HG02840 (cell line): ENCODE measurements at regions not wholly inside any gene's neighbourhood (a gene's known extent, or its start where the extent isn't known, plus 50 kb on each side); places are given as distances from the start of the nearest gene placed in this dataset.
"Not testable (repeated sequence)": the region's sequence is repeated elsewhere in the genome, so short reads cannot be mapped to it uniquely, and the experiment has no call there.

Source experiments
- ATAC-seq: cut with Tn5 transposase; IDR thresholded peaks from one replicate; pipeline ENCODE4 v1.9.1; 2021; ENCODE audit warnings: mild to moderate bottlenecking, moderate library complexity, moderate number of reproducible peaks; ENCODE audit not compliant: unreplicated experiment, low FRiP score

DNA sequence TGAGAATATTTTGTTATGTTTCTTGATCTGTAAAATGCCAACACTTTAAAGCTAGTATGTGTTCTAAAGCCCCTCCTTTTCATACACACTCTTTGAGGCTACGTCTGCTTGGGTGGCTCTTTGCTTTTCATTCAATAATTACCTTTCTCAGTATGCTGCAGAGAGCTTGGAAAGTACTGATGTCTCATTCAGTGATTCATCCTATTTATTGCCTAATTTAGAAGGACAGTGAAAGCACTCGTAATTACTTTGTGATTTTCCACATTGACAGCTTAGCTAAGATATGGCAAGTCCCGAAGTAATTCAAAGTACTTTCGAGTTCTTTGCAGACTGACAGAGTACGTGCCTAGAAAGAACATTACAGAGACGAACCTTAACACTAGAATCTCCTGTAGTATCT, 57.2 kb downstream of the BMP15 start:
- no peak for ATAC-seq

- ATAC-seq: not testable (repeated sequence)
Observed at GRCh38 chrX:50968871-50969635, 58.5 kb downstream of the BMP15 start.

DNA sequence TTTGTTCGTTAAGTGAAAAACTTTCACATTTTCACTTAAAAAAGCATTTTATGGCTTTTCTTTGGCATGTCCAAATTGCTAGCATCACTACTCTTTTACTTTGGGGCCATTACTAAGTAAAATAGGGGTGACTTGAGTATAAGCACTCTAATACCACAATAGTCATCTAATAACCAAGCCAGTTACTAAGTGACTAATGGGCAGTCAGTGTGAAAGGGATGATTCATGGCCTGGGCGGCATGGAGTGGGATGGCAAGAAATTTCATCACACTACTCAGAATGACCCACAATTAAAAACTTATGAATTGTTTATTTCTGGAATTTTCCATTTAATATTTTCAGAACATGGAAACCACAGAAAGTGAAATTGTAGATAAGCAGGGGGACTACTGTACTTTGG, 60.9 kb downstream of the BMP15 start:
- ATAC-seq: no peak

DNA sequence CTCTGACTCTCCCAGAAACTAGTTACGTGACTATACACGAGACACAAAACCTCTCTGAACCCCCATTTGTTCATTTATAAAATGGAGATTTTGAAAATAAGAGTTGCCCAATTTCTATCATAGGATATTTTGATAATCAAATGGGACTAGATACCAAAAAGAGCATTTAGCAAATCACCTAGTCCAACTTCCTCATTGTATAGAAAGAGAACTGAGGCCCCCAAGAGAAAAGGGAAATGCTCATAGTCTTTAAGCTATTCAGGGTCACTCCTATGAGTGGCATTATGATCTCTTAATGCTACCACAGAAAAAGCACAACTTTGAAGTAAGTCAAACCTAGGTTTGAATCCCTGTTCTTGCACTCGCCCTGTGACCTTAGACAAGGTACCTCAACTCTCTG, 62.7 kb downstream of the BMP15 start:
- no peak for ATAC-seq

- ATAC-seq: no peak
Observed at GRCh38 chrX:50978920-50979682, 68.6 kb downstream of the BMP15 start.

DNA sequence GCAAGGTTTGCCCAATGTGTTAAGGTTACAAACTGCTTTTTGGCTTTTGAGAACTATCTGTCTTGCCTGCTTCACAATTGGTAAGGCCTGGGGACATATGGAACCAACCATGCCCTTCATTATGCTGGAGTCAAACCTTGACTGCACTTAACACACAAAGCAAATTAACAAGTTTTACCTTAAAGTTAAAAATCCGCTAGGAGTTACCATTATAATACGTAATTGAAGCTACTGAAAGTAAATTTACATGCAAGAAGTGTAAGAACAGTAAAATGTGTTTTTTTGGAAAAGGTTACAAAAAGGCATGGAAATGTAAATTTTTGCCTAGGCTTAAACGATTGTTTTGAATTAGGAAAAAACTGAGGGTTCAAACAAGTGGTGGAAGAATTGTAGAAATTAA, 69.7 kb downstream of the BMP15 start:
- ATAC-seq: no peak

GRCh38 chrX:50988649-50989048, 78.1 kb downstream of the BMP15 start:
- ATAC-seq: no peak

DNA sequence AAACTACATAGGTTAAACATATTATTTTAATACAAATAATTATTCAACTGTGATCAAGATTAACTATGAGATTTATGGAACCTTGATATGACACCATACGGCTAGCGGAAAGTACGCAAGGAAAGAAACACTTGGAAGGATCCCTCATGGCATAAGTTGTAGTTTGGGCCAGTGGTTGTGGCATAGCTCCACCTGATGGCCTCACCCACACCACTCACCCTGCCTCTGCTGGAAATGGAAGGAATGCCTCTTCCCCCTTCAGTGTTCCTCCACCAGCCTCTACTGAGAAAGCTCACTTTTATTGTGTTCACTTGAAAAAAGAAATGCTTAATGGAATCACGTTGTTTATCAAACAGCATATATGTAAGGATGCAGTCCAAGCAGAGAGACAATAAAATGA, 86.4 kb downstream of the BMP15 start:
- no peak for ATAC-seq

- not testable (repeated sequence) for ATAC-seq
Observed at GRCh38 chrX:51000384-51000783, 89.8 kb downstream of the BMP15 start.

DNA sequence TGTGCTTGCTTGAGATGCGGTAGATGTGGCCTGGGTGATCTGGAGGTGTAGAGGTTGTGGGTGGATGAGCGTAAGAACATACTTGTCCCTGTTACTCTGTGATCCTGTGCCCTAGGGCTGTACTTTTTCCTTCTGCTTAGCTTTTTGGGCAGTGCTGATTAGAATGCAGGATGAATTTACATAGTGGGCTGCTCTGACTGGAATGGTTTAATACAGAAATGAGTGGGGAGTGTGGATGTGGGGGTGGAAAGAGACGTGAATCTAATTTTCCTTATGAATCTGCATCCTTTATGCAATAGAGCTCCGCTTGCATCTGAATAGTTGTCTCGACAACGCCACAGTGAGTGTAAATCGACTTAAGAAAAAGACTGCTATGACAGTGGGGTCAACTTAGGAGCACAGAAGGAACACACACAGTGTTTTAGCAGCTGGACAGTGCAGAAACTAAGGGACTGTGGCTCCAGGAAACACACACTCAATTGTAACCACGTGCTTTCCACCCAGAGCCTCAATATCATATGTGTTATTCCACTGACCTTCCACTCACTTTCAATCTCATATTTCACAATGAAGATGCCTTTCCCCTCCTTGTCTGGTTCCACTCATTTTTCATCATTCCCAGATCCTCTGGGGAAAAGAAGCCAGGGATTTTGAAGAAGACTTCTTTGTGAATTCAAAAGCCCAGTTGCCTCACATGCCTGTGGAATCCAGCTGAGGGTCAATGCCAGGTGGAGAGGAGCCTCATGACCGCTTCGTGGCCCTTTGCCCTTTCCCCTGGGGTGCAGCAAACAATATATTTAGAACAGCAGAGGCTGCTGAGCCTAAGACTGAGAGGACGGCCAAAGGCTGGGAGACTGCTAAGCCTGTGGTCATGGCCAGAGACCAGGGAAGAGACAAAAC, 91.4 kb downstream of the BMP15 start:
- ATAC-seq: not testable (repeated sequence)

GRCh38 chrX:51006064-51006463, 95.5 kb downstream of the BMP15 start:
- ATAC-seq: no peak

DNA sequence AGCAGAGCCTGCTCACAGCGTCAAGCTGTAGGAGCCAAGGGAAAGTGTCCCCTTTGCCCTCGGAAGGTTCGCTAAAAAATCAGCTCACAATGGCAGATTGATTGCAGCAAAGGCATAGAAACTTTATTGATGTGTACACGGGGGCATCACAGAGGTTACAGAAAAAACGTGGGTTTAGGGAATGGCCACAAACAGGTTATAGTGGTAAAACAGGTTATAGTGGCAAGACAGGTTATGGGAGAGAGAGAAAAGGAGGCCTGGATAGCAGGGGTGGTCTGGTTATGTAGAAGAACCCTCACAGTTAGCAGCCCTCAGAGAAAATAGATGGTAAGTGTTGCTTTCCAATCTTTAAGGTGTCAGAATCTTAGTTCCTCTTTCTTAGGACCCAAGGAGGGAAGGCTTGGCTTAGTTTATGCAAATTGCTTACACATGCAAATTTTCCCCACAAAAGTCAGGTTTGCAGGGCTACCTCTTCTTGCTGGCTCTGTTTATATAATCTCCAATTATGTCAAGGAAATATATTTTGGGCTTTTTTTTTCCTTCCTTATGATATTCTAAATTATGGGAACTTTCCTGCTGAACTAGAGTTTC, 113.7 kb downstream of the BMP15 start:
- no peak for ATAC-seq

DNA sequence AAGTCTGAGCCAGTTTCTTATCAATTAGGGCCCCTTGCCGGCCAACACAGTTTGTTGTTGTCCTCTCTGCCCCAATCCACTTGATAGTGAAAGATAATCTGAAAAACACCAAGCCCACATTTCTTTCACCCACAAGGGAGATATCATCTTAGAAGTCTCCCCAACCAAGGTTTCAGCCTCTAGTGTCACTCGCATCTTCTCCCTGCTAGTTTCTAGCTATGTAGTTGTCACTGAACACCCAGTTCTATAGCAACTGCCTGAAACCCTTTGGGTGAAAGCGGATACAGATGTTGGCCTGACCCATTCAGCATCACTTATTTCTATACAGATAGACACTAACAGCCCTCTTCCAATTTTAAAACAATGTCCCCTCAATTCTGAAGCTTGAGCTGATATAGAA, 116.3 kb downstream of the BMP15 start:
- no peak for ATAC-seq

- ATAC-seq: no peak
Observed at GRCh38 chrX:51035746-51036145, 125.2 kb downstream of the BMP15 start.

GRCh38 chrX:51047950-51048349, 137.4 kb downstream of the BMP15 start:
- no peak for ATAC-seq

- no peak for ATAC-seq
Observed at GRCh38 chrX:51053741-51054140, 143.2 kb downstream of the BMP15 start.

GRCh38 chrX:51098046-51098445, 187.5 kb downstream of the BMP15 start:
- ATAC-seq: no peak

GRCh38 chrX:51119058-51119926, 208.8 kb downstream of the BMP15 start:
- ATAC-seq: not testable (repeated sequence)

- ATAC-seq: not testable (repeated sequence)
Observed at GRCh38 chrX:51125743-51126142, 206.9 kb upstream of the NUDT10 start.
